OCI-LY7 (cell line): ENCODE measurements at regions not wholly inside any gene's neighbourhood (a gene's known extent, or its start where the extent isn't known, plus 50 kb on each side); places are given as distances from the start of the nearest gene placed in this dataset.
"Not testable (repeated sequence)": the region's sequence is repeated elsewhere in the genome, so short reads cannot be mapped to it uniquely, and the experiment has no call there.

Source experiments
- BruUV-seq: library from RNA; stranded (reverse); fragments of 400-500 nt; replicated peaks from 2 replicates; lab custom pipeline; 2021; lab: Mats Ljungman, UMichigan
- CTCF ChIA-PET: fragments of 300-600 bp; sonication (Branson Sonifier 250); formaldehyde crosslinking; loops from one replicate; lab custom pipeline; 2022; ENCODE audit warnings: antibody characterized with exemption; ENCODE audit not compliant: unreplicated experiment; lab: Charles Lee
- POLR2A ChIA-PET: fragments of 300-600 bp; sonication (Branson Sonifier 250); formaldehyde crosslinking; loops from one replicate; lab custom pipeline; 2022; ENCODE audit warnings: antibody characterized with exemption; lab: Charles Lee
- DNase-seq: peaks from one replicate; pipeline ENCODE4 v3.0.0-alpha.2; 2015; ENCODE audit warnings: low spot score
- H2AFZ ChIP-seq: fragments of 200-600 bp; sonication (generic), shearing (Covaris generic); 2 replicates; pipeline ENCODE4 v1.6.1; 2014; ENCODE audit warnings: mild to moderate bottlenecking, antibody characterized with exemption, low read length, moderate library complexity
- H3K27ac ChIP-seq: fragments of 200-600 bp; sonication (generic); 2 replicates; pipeline ENCODE4 v1.5.1; 2014; ENCODE audit warnings: mixed run types, low read depth, mild to moderate bottlenecking, moderate library complexity, low read length, inconsistent platforms; ENCODE audit not compliant: poor library complexity, severe bottlenecking
- H3K36me3 ChIP-seq: fragments of 200-600 bp; sonication (generic); 2 replicates; pipeline ENCODE4 v1.6.1; 2014; ENCODE audit warnings: mild to moderate bottlenecking, antibody characterized with exemption, low read length, moderate library complexity, mixed read lengths; ENCODE audit not compliant: insufficient read depth
- H3K4me1 ChIP-seq: fragments of 200-600 bp; sonication (generic); 2 replicates; pipeline ENCODE4 v1.5.1; 2014; ENCODE audit warnings: mild to moderate bottlenecking, low read length; ENCODE audit not compliant: insufficient read depth, poor library complexity, severe bottlenecking
- H3K4me2 ChIP-seq: fragments of 200-600 bp; sonication (generic); 2 replicates; pipeline ENCODE4 v1.6.1; 2014; ENCODE audit warnings: mild to moderate bottlenecking, low read length
- H3K4me3 ChIP-seq: fragments of 200-600 bp; sonication (generic); 2 replicates; pipeline ENCODE4 v1.5.1; 2014; ENCODE audit warnings: mild to moderate bottlenecking, low read depth, low read length; ENCODE audit not compliant: poor library complexity, severe bottlenecking
- H3K79me2 ChIP-seq: fragments of 200-600 bp; sonication (generic); 2 replicates; pipeline ENCODE4 v1.6.1; 2016; ENCODE audit warnings: low read depth, mild to moderate bottlenecking, low read length, moderate library complexity, mixed read lengths; ENCODE audit not compliant: insufficient read depth
- H3K9me2 ChIP-seq: fragments of 200-600 bp; sonication (generic); 2 replicates; pipeline ENCODE4 v1.6.1; 2016; ENCODE audit warnings: mild to moderate bottlenecking, low read length, mixed read lengths; ENCODE audit not compliant: insufficient read depth
- H3K9me3 ChIP-seq: fragments of 200-600 bp; sonication (generic); 2 replicates; pipeline ENCODE4 v1.6.1; 2014; ENCODE audit warnings: mild to moderate bottlenecking, mixed run types, low read length, mixed read lengths
- H4K20me1 ChIP-seq: fragments of 200-600 bp; sonication (generic); 2 replicates; pipeline ENCODE4 v1.6.1; 2014; ENCODE audit warnings: mild to moderate bottlenecking, antibody characterized with exemption, low read length, moderate library complexity, mixed read lengths; ENCODE audit not compliant: insufficient read depth
- EZH2phosphoT487 ChIP-seq: fragments of 200-600 bp; sonication (generic); IDR thresholded peaks from 2 replicates; pipeline ENCODE4 v1.6.1; 2018; ENCODE audit warnings: low read depth, borderline replicate concordance, mild to moderate bottlenecking, mixed run types, antibody characterized with exemption, low read length, moderate library complexity, mixed read lengths
- intact Hi-C: fragments of 100-400 bp; cut with micrococcal nuclease; formaldehyde crosslinking; loops from one replicate; pipeline ENCODE4 v1.10.0; 2022; ENCODE audit not compliant: unreplicated experiment
- TF ChIP-seq, protein P1 (sequence below): fragments of 200-600 bp; sonication (generic); conservative IDR thresholded peaks from 2 replicates; pipeline ENCODE4 v1.5.1; 2014; ENCODE audit warnings: mild to moderate bottlenecking, antibody characterized with exemption, low read length, moderate library complexity, mixed read lengths

DNA sequence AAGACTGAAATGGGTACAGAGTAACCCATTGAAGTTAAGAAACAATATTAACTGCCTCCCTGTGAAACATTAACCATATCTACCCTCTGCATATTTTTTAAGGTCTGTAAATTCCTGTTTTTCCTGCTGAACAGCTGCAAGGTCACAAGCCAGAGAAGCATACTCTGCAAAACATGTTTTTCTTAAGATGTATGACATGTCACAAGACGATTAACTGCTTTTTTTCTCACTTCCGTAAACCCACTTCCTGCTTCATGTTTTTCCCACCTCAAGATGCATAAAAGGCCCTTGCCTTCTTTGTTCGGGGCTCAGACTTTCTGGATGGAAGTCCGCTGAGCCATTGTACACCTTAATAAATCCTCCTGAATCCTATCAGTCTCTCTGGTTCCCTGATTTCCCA lies 504.7 kb upstream of the MIS18BP1 start:
- Histone ChIP-seq H3K9me2 (no peaks in the 10 kb centered on the region), H3K79me2 (no peaks in the 10 kb centered on the region), H3K4me1 (no peaks in the 10 kb centered on the region), H3K36me3 (no peaks in the 10 kb centered on the region), H3K4me3 (no peak overlapping the region), H4K20me1 (no peaks in the 10 kb centered on the region), H3K4me2 (no peak overlapping the region), H2AFZ (no peak overlapping the region), H3K27ac (no peak overlapping the region), H3K9me3 (0 out of 2 replicates have a peak, but pooled peaks cover 7% of the 10 kb centered on the region)
- DNase-seq = peak; percentile 49
- ChIA-PET POLR2A (interaction anchor here (1.4 kb wide), 1 partner anchor 12 kb away, joined by 4 read pairs; no protein-coding TSS in a partner anchor), CTCF (no interaction called here)
- intact Hi-C loops = no loop called here
- BruUV-seq = no TSS peak
- TF ChIP-seq, protein P1, sequence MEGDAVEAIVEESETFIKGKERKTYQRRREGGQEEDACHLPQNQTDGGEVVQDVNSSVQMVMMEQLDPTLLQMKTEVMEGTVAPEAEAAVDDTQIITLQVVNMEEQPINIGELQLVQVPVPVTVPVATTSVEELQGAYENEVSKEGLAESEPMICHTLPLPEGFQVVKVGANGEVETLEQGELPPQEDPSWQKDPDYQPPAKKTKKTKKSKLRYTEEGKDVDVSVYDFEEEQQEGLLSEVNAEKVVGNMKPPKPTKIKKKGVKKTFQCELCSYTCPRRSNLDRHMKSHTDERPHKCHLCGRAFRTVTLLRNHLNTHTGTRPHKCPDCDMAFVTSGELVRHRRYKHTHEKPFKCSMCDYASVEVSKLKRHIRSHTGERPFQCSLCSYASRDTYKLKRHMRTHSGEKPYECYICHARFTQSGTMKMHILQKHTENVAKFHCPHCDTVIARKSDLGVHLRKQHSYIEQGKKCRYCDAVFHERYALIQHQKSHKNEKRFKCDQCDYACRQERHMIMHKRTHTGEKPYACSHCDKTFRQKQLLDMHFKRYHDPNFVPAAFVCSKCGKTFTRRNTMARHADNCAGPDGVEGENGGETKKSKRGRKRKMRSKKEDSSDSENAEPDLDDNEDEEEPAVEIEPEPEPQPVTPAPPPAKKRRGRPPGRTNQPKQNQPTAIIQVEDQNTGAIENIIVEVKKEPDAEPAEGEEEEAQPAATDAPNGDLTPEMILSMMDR = no peak
- TF ChIP-seq EZH2phosphoT487 = no peak

DNA sequence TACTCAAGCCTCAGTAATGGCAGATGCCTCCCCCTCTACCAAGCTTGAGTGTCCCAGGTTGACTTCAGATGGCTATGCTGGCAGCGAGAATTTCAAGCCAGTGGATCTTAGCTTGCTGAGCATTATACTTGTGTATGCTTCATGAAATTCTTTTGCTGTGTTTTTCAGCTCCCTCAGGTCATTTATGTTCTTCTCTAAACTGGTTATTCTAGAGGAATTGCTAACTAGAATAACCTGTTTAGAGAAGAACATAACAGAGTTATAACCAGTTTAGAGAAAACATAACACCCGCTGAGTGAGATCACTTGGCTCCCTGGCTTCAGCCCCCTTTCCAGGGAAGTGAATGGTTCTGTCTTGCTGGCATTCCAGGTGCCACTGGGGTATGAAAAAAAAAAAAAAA lies 503.4 kb upstream of the MIS18BP1 start:
- CTCF ChIA-PET, H3K4me1 ChIP-seq, H3K9me2 ChIP-seq, H3K79me2 ChIP-seq, H4K20me1 ChIP-seq, H3K27ac ChIP-seq, POLR2A ChIA-PET, H3K4me3 ChIP-seq, H3K9me3 ChIP-seq, BruUV-seq, H2AFZ ChIP-seq, intact Hi-C loops, DNase-seq, H3K4me2 ChIP-seq, H3K36me3 ChIP-seq: not testable (repeated sequence)

GRCh38 chr14:45743884-45744283 lies 490.9 kb upstream of the MIS18BP1 start:
- ChIA-PET CTCF (no interaction called here), POLR2A (no interaction called here)
- H4K20me1 ChIP-seq = no peaks in the 10 kb centered on the region
- H3K9me3 ChIP-seq = no peaks in the 10 kb centered on the region
- DNase-seq = no peak
- H3K4me2 ChIP-seq = no peak overlapping the region
- TF ChIP-seq, protein P1 = no peak
- no peak for TF ChIP-seq EZH2phosphoT487
- no peaks in the 10 kb centered on the region for H3K9me2 ChIP-seq
- H3K27ac ChIP-seq = no peak overlapping the region
- intact Hi-C loops = no loop called here
- no peak overlapping the region for H2AFZ ChIP-seq
- no peaks in the 10 kb centered on the region for H3K4me1 ChIP-seq
- no peaks in the 10 kb centered on the region for H3K36me3 ChIP-seq
- H3K79me2 ChIP-seq = no peaks in the 10 kb centered on the region
- H3K4me3 ChIP-seq = no peak overlapping the region
- BruUV-seq = no TSS peak
